22Rv1 (cell line): ENCODE measurements at regions not wholly inside any gene's neighbourhood (a gene's known extent, or its start where the extent isn't known, plus 50 kb on each side); places are given as distances from the start of the nearest gene placed in this dataset.

Experiments used
- CTCF ChIP-seq: fragments of 450-650 bp; IDR thresholded peaks from 2 replicates; pipeline ENCODE4 v1.5.1; 2017; ENCODE audit warnings: mild to moderate bottlenecking
- ZFX ChIP-seq: fragments of 450-650 bp; IDR thresholded peaks from 2 replicates; pipeline ENCODE4 v1.6.1; 2017; ENCODE audit warnings: antibody characterized with exemption, borderline replicate concordance

- no peak for TF ChIP-seq CTCF
- no peak for TF ChIP-seq ZFX
These were observed 153.9 kb upstream of the IRF2BP2 start for GRCh38 chr1:234763910-234764309.
